Stimulated activated CD4-positive, alpha-beta T cell treated with anti-CD3 and anti-CD28 coated beads, Interleukin-2, amount 100 ng/mL, for 4 hours (primary cell): ENCODE measurements at regions not wholly inside any gene's neighbourhood (a gene's known extent, or its start where the extent isn't known, plus 50 kb on each side); places are given as distances from the start of the nearest gene placed in this dataset.
"Not testable (repeated sequence)": the region's sequence is repeated elsewhere in the genome, so short reads cannot be mapped to it uniquely, and the experiment has no call there.

Source experiments
- DNase-seq: peaks from one replicate; pipeline ENCODE4 v3.0.0-alpha.2; 2020; ENCODE audit warnings: low read depth

GRCh38 chr16:31745098-31745497 is 128.5 kb upstream of the ZNF267 start:
- DNase-seq, result not testable (repeated sequence)

GRCh38 chr16:31745900-31746299 is 127.7 kb upstream of the ZNF267 start:
- no peak for DNase-seq

GRCh38 chr16:31754998-31755615 is 118.5 kb upstream of the ZNF267 start:
- DNase-seq, result no peak

- no peak for DNase-seq
These were observed 109.5 kb upstream of the ZNF267 start for GRCh38 chr16:31764103-31764502.

GRCh38 chr16:31767267-31767666 is 106.3 kb upstream of the ZNF267 start:
- DNase-seq, result no peak

GRCh38 chr16:31780342-31780741 is 93.3 kb upstream of the ZNF267 start:
- DNase-seq, result no peak

- no peak for DNase-seq
These were observed 88.5 kb upstream of the ZNF267 start for GRCh38 chr16:31785126-31785525.

- DNase-seq, result no peak
These were observed 66.5 kb upstream of the ZNF267 start for GRCh38 chr16:31807086-31807485.

- no peak for DNase-seq
These were observed 62.7 kb upstream of the ZNF267 start for GRCh38 chr16:31810863-31811262.

GRCh38 chr16:31816141-31816540 is 57.5 kb upstream of the ZNF267 start:
- DNase-seq, result not testable (repeated sequence)

GRCh38 chr16:31819386-31819785 is 54.2 kb upstream of the ZNF267 start:
- no peak for DNase-seq

- DNase-seq, result no peak
These were observed 53.7 kb upstream of the ZNF267 start for GRCh38 chr16:31819948-31820347.
